ENCODE measurements at regions not wholly inside any gene's neighbourhood (a gene's known extent, or its start where the extent isn't known, plus 50 kb on each side); places are given as distances from the start of the nearest gene placed in this dataset.

- intact Hi-C loops (cut with micrococcal nuclease), result no loop called here
- Mint-ChIP-seq H3K36me3 (ENCODE audit: low read depth) (no peaks in the 10 kb centered on the region), H3K4me3 (no peak overlapping the region), H3K9me3 (peaks cover 12% of the 10 kb centered on the region), H3K27ac (no peak overlapping the region), H3K27me3 (peaks cover 2% of the 10 kb centered on the region), H3K4me1 (no peaks in the 10 kb centered on the region)
- POLR2A ChIA-PET, result no interaction called here
- no peak for ATAC-seq (ENCODE audit: low read depth)
- no peak for TF ChIP-seq CTCF (IDR thresholded peaks at IDR 0.05)
- no peak for DNase-seq
- CTCF ChIA-PET, result no interaction called here
Observed at GRCh38 chr4:38396845-38397547, 267.0 kb upstream of the KLF3 start.

- DNase-seq (no peak), ATAC-seq (ENCODE audit: low read depth) (no peak)
- H3K27ac Mint-ChIP-seq, result no peak overlapping the region
- H3K36me3 Mint-ChIP-seq (ENCODE audit: low read depth), result no peaks in the 10 kb centered on the region
- intact Hi-C loops (cut with micrococcal nuclease), result no loop called here
- POLR2A ChIA-PET, result no interaction called here
- CTCF ChIA-PET, result no interaction called here
- TF ChIP-seq CTCF (IDR thresholded peaks at IDR 0.05), result no peak
- no peaks in the 10 kb centered on the region for H3K4me1 Mint-ChIP-seq
- peaks cover 5% of the 10 kb centered on the region for H3K27me3 Mint-ChIP-seq
- peaks cover 7% of the 10 kb centered on the region for H3K9me3 Mint-ChIP-seq
- no peak overlapping the region for H3K4me3 Mint-ChIP-seq
Observed at GRCh38 chr4:38400946-38401345, 263.1 kb upstream of the KLF3 start.

DNA sequence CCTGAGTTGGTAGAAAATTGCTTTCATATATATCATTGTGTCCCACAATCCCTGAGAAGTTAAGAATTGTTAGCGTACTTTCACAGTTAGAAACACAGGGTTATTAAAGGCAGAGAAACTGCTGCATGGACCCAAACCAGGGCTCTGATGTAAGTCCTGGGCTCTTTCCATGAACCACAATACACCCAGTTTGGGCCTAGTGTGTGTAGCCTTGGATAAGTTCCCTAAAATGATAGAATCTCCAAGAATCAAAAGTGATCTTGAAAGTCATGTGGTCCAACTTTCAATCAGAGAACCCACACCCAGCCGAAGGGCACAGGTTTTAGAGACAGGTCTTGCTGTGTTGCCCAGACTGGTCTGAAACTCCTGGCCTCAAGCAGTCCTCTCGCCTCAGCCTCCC is 257.8 kb upstream of the KLF3 start:
- no peak for ATAC-seq (ENCODE audit: low read depth)
- H3K4me3 Mint-ChIP-seq, result no peak overlapping the region
- POLR2A ChIA-PET, result no interaction called here
- no peaks in the 10 kb centered on the region for H3K4me1 Mint-ChIP-seq
- no peaks in the 10 kb centered on the region for H3K9me3 Mint-ChIP-seq
- H3K36me3 Mint-ChIP-seq (ENCODE audit: low read depth), result no peaks in the 10 kb centered on the region
- no peak for DNase-seq
- H3K27ac Mint-ChIP-seq, result no peak overlapping the region
- intact Hi-C loops (cut with micrococcal nuclease), result no loop called here
- no peak for TF ChIP-seq CTCF (IDR thresholded peaks at IDR 0.05)
- CTCF ChIA-PET, result no interaction called here
- peaks cover 5% of the 10 kb centered on the region for H3K27me3 Mint-ChIP-seq

DNA sequence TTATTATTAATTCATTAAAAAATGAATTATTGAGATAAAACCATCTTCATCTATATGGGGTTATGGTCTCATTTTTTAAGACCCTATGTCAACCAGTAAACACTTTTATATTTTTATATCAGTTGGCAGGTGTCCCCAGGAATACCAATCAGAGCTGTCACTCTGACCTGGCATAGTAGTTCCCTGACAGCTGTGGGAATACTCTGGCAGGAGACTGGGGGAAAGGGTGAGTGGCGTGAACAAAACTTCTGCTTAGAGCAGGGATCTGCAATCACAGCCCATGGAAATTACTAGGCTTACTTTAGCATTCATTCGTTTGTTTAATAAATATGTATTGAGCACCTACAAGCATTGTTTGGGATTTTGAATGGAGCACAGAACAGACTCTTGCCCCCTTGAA is 254.1 kb upstream of the KLF3 start:
- Mint-ChIP-seq H3K36me3 (ENCODE audit: low read depth) (no peaks in the 10 kb centered on the region), H3K4me3 (no peak overlapping the region), H3K27me3 (peaks cover 8% of the 10 kb centered on the region), H3K27ac (no peak overlapping the region), H3K9me3 (no peaks in the 10 kb centered on the region), H3K4me1 (no peaks in the 10 kb centered on the region)
- DNase-seq (no peak), ATAC-seq (ENCODE audit: low read depth) (no peak)
- intact Hi-C loops (cut with micrococcal nuclease), result no loop called here
- CTCF ChIA-PET, result no interaction called here
- POLR2A ChIA-PET, result no interaction called here
- TF ChIP-seq CTCF (IDR thresholded peaks at IDR 0.05), result no peak

GRCh38 chr4:38411092-38411491 is 252.9 kb upstream of the KLF3 start:
- Mint-ChIP-seq H3K36me3 (ENCODE audit: low read depth) (no peaks in the 10 kb centered on the region), H3K4me1 (no peaks in the 10 kb centered on the region), H3K4me3 (no peak overlapping the region), H3K9me3 (no peaks in the 10 kb centered on the region), H3K27me3 (peaks cover 8% of the 10 kb centered on the region), H3K27ac (no peak overlapping the region)
- ATAC-seq (ENCODE audit: low read depth), result no peak
- intact Hi-C loops (cut with micrococcal nuclease), result no loop called here
- POLR2A ChIA-PET, result no interaction called here
- DNase-seq, result no peak
- CTCF ChIA-PET, result no interaction called here
- no peak for TF ChIP-seq CTCF (IDR thresholded peaks at IDR 0.05)
